ENCODE measurements at regions not wholly inside any gene's neighbourhood (a gene's known extent, or its start where the extent isn't known, plus 50 kb on each side); places are given as distances from the start of the nearest gene placed in this dataset.

DNA sequence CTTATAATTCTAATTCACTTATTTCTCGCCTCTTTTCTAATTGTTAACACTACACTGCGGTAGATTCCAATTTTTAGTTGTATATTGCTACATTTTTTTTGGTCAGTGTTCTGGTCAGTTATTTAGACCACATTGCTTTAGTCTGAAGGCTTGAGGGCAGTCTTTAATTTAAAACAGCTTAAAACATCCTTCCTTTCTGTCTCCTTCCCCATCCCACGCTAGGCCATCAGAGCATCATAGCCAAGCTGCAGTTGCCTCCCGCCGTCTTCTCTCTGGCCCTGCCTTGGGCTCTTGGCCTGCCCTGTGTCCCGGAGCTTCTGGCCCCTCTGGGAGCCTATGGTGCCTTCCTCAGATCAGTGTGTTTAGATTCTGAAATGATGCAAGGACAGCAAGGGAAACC lies 52.6 kb upstream of the GLI2 start:
- TF ChIP-seq POLR2A (IDR thresholded peaks at IDR 0.05; ENCODE audit: low read depth, low read length) (no peak), POLR2AphosphoS5 (IDR thresholded peaks at IDR 0.05; ENCODE audit: low read depth, low read length) (no peak), PAX5 (IDR thresholded peaks at IDR 0.05; ENCODE audit: insufficient read depth, low read length, severe bottlenecking) (no peak), TAF1 (IDR thresholded peaks at IDR 0.05; ENCODE audit: low read depth, low read length) (no peak), SPI1 (IDR thresholded peaks at IDR 0.05; ENCODE audit: low read depth, low read length) (no peak)

Data from GM12891 (cell line).